PC-3 (cell line): ENCODE measurements at regions not wholly inside any gene's neighbourhood (a gene's known extent, or its start where the extent isn't known, plus 50 kb on each side); places are given as distances from the start of the nearest gene placed in this dataset.
A peak's percentile ranks its signal among the peaks of the same experiment; 100 is the strongest.

ENCODE experiments used
- ATAC-seq: fragments of 200-7000 bp; cut with Tn5 transposase; 2 replicates; pipeline ENCODE4 v1.9.1; 2020; ENCODE audit warnings: mild to moderate bottlenecking, moderate library complexity
- BruUV-seq: library from RNA; stranded (reverse); fragments of 400-500 nt; replicated peaks from 2 replicates; lab custom pipeline; 2021; lab: Mats Ljungman, UMichigan
- CTCF ChIA-PET: fragments of 300-600 bp; sonication (Branson Sonifier 250); formaldehyde crosslinking; loops from one replicate; lab custom pipeline; 2022; ENCODE audit warnings: antibody characterized with exemption; lab: Charles Lee
- POLR2A ChIA-PET: fragments of 300-600 bp; sonication (Branson Sonifier 250); formaldehyde crosslinking; loops from one replicate; lab custom pipeline; 2022; ENCODE audit warnings: antibody characterized with exemption; ENCODE audit not compliant: unreplicated experiment; lab: Charles Lee
- DNase-seq: peaks from one replicate; pipeline ENCODE4 v3.0.0-alpha.2; 2015
- H2AFZ ChIP-seq: fragments of 300-600 bp; sonication (generic); 2 replicates; pipeline ENCODE4 v1.6.0; 2016; ENCODE audit warnings: antibody characterized with exemption, low read length
- H3F3A ChIP-seq: fragments of 300-600 bp; sonication (generic); one replicate; pipeline ENCODE4 v1.6.0; 2017; ENCODE audit warnings: antibody characterized with exemption, low read length, control low read depth, mild to moderate bottlenecking; ENCODE audit not compliant: unreplicated experiment
- H3K27ac ChIP-seq: fragments of 300-600 bp; sonication (generic); 2 replicates; pipeline ENCODE4 v1.5.1; 2016; ENCODE audit warnings: mild to moderate bottlenecking, low read length
- H3K27me3 ChIP-seq: fragments of 300-600 bp; sonication (generic); 2 replicates; pipeline ENCODE4 v1.6.1; 2016; ENCODE audit warnings: low read length, mixed read lengths
- H3K36me3 ChIP-seq: fragments of 300-600 bp; sonication (generic); 2 replicates; pipeline ENCODE4 v1.6.1; 2016; ENCODE audit warnings: low read depth, mixed run types, low read length, mixed read lengths
- H3K4me1 ChIP-seq: fragments of 300-600 bp; sonication (generic); 2 replicates; pipeline ENCODE4 v1.5.1; 2016; ENCODE audit warnings: low read length; ENCODE audit not compliant: insufficient read depth
- H3K4me2 ChIP-seq: fragments of 300-600 bp; sonication (generic); 2 replicates; pipeline ENCODE4 v1.6.0; 2016; ENCODE audit warnings: low read length
- H3K4me3 ChIP-seq: fragments of 300-600 bp; sonication (generic); 2 replicates; pipeline ENCODE4 v1.5.1; 2016; ENCODE audit warnings: mild to moderate bottlenecking, low read length, mixed read lengths
- H3K79me2 ChIP-seq: fragments of 300-600 bp; sonication (generic); 2 replicates; pipeline ENCODE4 v1.6.1; 2017; ENCODE audit warnings: low read length, mixed read lengths
- H3K9ac ChIP-seq: fragments of 300-600 bp; sonication (generic); 2 replicates; pipeline ENCODE4 v1.6.0; 2016; ENCODE audit warnings: mild to moderate bottlenecking, low read length
- H3K9me2 ChIP-seq: fragments of 300-600 bp; sonication (generic); replicated peaks from 2 replicates; pipeline ENCODE4 v1.6.1; 2016; ENCODE audit warnings: mixed run types, low read length, mixed read lengths
- H3K9me3 ChIP-seq: fragments of 300-600 bp; sonication (generic); 2 replicates; pipeline ENCODE4 v1.6.1; 2016; ENCODE audit warnings: low read length, mixed read lengths
- H4K20me1 ChIP-seq: fragments of 300-600 bp; sonication (generic); 2 replicates; pipeline ENCODE4 v1.6.1; 2016; ENCODE audit warnings: low read length, mixed read lengths
- EZH2 ChIP-seq: fragments of 300-600 bp; sonication (generic); IDR thresholded peaks from one replicate; pipeline ENCODE4 v1.6.1; 2017; ENCODE audit warnings: antibody characterized with exemption, mild to moderate bottlenecking, low read length; ENCODE audit not compliant: unreplicated experiment
- EZH2phosphoT487 ChIP-seq: fragments of 300-600 bp; sonication (generic); IDR thresholded peaks from 2 replicates; pipeline ENCODE4 v1.6.1; 2018; ENCODE audit warnings: mild to moderate bottlenecking, antibody characterized with exemption, low read length, borderline replicate concordance
- intact Hi-C: fragments of 100-400 bp; cut with micrococcal nuclease; formaldehyde crosslinking; loops from 2 replicates; pipeline ENCODE4 v1.9.0; 2023
- TF ChIP-seq, protein P1 (sequence below): fragments of 300-600 bp; sonication (generic); conservative IDR thresholded peaks from 2 replicates; pipeline ENCODE4 v1.5.1; 2017; ENCODE audit warnings: antibody characterized with exemption, low read depth, mild to moderate bottlenecking, low read length

- ChIA-PET CTCF (no interaction called here), POLR2A (no interaction called here)
- TF ChIP-seq, protein P1, sequence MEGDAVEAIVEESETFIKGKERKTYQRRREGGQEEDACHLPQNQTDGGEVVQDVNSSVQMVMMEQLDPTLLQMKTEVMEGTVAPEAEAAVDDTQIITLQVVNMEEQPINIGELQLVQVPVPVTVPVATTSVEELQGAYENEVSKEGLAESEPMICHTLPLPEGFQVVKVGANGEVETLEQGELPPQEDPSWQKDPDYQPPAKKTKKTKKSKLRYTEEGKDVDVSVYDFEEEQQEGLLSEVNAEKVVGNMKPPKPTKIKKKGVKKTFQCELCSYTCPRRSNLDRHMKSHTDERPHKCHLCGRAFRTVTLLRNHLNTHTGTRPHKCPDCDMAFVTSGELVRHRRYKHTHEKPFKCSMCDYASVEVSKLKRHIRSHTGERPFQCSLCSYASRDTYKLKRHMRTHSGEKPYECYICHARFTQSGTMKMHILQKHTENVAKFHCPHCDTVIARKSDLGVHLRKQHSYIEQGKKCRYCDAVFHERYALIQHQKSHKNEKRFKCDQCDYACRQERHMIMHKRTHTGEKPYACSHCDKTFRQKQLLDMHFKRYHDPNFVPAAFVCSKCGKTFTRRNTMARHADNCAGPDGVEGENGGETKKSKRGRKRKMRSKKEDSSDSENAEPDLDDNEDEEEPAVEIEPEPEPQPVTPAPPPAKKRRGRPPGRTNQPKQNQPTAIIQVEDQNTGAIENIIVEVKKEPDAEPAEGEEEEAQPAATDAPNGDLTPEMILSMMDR: no peak
- no peak for TF ChIP-seq EZH2
- TF ChIP-seq EZH2phosphoT487: no peak
- H3K27me3 ChIP-seq: no peaks in the 10 kb centered on the region
- no peak overlapping the region for H3K9ac ChIP-seq
- no TSS peak for BruUV-seq
- no peaks in the 10 kb centered on the region for H3K9me3 ChIP-seq
- no peaks in the 10 kb centered on the region for H3K9me2 ChIP-seq
- H4K20me1 ChIP-seq: no peaks in the 10 kb centered on the region
- H3K4me2 ChIP-seq: peak overlapping the region; percentile 31; the same call in 1 of the 2 replicates
- H3K4me3 ChIP-seq: no peak overlapping the region
- DNase-seq (peak; percentile 71), ATAC-seq (peak; percentile 86)
- peaks cover 11% of the 10 kb centered on the region for H3K4me1 ChIP-seq
- intact Hi-C loops: no loop called here
- H3F3A ChIP-seq: no peaks in the 10 kb centered on the region
- no peaks in the 10 kb centered on the region for H3K36me3 ChIP-seq
- H3K27ac ChIP-seq: peak overlapping the region; percentile 7; the same call in 1 of the 2 replicates
- H3K79me2 ChIP-seq: no peaks in the 10 kb centered on the region
- peak overlapping the region; percentile 3; the same call in 1 of the 2 replicates for H2AFZ ChIP-seq
Measured at GRCh38 chr4:19711871-19712270, 539.8 kb upstream of the SLIT2 start.

GRCh38 chr4:19707876-19708275 is 543.8 kb upstream of the SLIT2 start:
- DNase-seq: no peak
- Histone ChIP-seq H3K4me3 (no peak overlapping the region), H3K36me3 (no peaks in the 10 kb centered on the region), H3K9me2 (no peaks in the 10 kb centered on the region), H4K20me1 (no peaks in the 10 kb centered on the region), H3K27me3 (no peaks in the 10 kb centered on the region), H2AFZ (no peak overlapping the region), H3K4me1 (peaks cover 20% of the 10 kb centered on the region), H3K27ac (no peak overlapping the region), H3K4me2 (no peak overlapping the region), H3F3A (no peaks in the 10 kb centered on the region), H3K9me3 (no peaks in the 10 kb centered on the region), H3K79me2 (no peaks in the 10 kb centered on the region), H3K9ac (no peak overlapping the region)
- peak; percentile 19 for ATAC-seq
- intact Hi-C loops: loop anchor here (10.0 kb wide), 1 partner anchor 163 kb away; no protein-coding TSS in a partner anchor
- CTCF ChIA-PET: no interaction called here
- TF ChIP-seq, protein P1: no peak
- TF ChIP-seq EZH2 (no peak), EZH2phosphoT487 (no peak)
- POLR2A ChIA-PET: no interaction called here
- no TSS peak for BruUV-seq

DNA sequence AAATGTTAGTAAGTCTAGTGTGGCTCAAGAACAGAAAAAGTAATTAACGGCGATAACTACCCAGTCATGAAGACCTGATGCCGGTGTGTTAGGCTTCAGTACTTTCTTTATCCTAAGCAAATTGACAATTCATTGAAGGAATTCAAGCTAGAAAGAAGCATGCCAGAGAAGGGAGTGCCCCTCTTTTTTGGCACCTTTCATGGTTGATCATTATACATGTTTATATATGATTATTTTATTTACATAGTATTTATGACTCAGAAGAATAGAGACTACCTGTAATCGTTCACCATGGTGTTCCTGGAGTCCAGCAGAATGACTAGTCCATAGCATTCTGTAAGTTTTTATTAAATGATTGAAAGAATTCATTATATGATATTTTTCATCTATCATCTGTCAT is 548.3 kb upstream of the SLIT2 start:
- TF ChIP-seq EZH2 (no peak), EZH2phosphoT487 (no peak)
- TF ChIP-seq, protein P1: no peak
- ChIA-PET POLR2A (no interaction called here), CTCF (no interaction called here)
- Histone ChIP-seq H3K4me2 (no peak overlapping the region), H4K20me1 (no peaks in the 10 kb centered on the region), H3K9me2 (no peaks in the 10 kb centered on the region), H2AFZ (no peak overlapping the region), H3K27ac (no peak overlapping the region), H3F3A (no peaks in the 10 kb centered on the region), H3K27me3 (no peaks in the 10 kb centered on the region), H3K4me3 (no peak overlapping the region), H3K4me1 (peaks cover 10% of the 10 kb centered on the region), H3K36me3 (no peaks in the 10 kb centered on the region), H3K79me2 (no peaks in the 10 kb centered on the region), H3K9ac (no peak overlapping the region), H3K9me3 (no peaks in the 10 kb centered on the region)
- ATAC-seq: peak; percentile 49
- DNase-seq: peak; percentile 40
- BruUV-seq: no TSS peak
- intact Hi-C loops: loop anchor here (10.0 kb wide), 1 partner anchor 159 kb away; no protein-coding TSS in a partner anchor
